ENCODE measurements at regions not wholly inside any gene's neighbourhood (a gene's known extent, or its start where the extent isn't known, plus 50 kb on each side); places are given as distances from the start of the nearest gene placed in this dataset.
A peak's percentile ranks its signal among the peaks of the same experiment; 100 is the strongest.

DNA sequence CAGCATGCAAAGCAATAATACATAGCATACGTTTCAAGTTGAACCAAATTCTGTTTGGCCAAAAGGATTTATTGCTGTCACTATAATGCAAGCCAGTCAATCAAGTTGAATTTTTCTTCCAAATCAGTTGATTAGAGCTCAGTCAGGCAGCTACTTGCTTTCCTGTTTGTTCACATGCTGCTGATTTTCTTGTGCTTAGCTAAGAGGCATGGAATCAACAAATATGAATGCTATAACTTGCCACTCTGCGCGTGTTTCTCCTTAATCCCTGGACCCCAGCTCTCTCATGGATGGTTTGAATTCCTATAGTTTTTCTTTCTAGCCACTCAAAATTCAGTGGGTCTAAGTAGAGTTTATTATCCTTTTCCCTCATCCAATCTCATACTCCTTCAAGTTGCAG lies 311.3 kb downstream of the KLF5 start:
- Mint-ChIP-seq H3K27ac (ENCODE audit: unreplicated experiment) (no peak overlapping the region), H3K36me3 (ENCODE audit: insufficient read depth, unreplicated experiment) (no peaks in the 10 kb centered on the region), H3K4me1 (ENCODE audit: low read depth, unreplicated experiment) (peaks cover 20% of the 10 kb centered on the region), H3K4me3 (ENCODE audit: unreplicated experiment) (no peak overlapping the region), H3K27me3 (ENCODE audit: insufficient read depth, unreplicated experiment) (no peaks in the 10 kb centered on the region), H3K9me3 (ENCODE audit: unreplicated experiment) (peaks cover 17% of the 10 kb centered on the region)
- Histone ChIP-seq H3K4me1 (peaks cover 37% of the 10 kb centered on the region), H3K27me3 (replicated peaks; ENCODE audit: control insufficient read depth, insufficient read depth, low read length) (no peaks in the 10 kb centered on the region), H3K4me3 (ENCODE audit: low read depth, low read length) (no peak overlapping the region), H3K36me3 (ENCODE audit: control insufficient read depth, insufficient read depth, low read length) (no peaks in the 10 kb centered on the region), H3K9me3 (no peaks in the 10 kb centered on the region; the same call in 1 of the 2 replicates)
- no peak for DNase-seq
- no TSS peak for BruUV-seq (replicated peaks)
- CTCF ChIA-PET: no interaction called here
- intact Hi-C loops (cut with micrococcal nuclease; ENCODE audit: unreplicated experiment): no loop called here
- POLR2A ChIA-PET: no interaction called here
- TF ChIP-seq, protein P1, sequence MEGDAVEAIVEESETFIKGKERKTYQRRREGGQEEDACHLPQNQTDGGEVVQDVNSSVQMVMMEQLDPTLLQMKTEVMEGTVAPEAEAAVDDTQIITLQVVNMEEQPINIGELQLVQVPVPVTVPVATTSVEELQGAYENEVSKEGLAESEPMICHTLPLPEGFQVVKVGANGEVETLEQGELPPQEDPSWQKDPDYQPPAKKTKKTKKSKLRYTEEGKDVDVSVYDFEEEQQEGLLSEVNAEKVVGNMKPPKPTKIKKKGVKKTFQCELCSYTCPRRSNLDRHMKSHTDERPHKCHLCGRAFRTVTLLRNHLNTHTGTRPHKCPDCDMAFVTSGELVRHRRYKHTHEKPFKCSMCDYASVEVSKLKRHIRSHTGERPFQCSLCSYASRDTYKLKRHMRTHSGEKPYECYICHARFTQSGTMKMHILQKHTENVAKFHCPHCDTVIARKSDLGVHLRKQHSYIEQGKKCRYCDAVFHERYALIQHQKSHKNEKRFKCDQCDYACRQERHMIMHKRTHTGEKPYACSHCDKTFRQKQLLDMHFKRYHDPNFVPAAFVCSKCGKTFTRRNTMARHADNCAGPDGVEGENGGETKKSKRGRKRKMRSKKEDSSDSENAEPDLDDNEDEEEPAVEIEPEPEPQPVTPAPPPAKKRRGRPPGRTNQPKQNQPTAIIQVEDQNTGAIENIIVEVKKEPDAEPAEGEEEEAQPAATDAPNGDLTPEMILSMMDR (IDR thresholded peaks at IDR 0.05; ENCODE audit: insufficient read depth in 1 of 2, low read depth in 1 of 2, low read length in 1 of 2, severe bottlenecking in 1 of 2, unreplicated experiment in 1 of 2): no peak

DNA sequence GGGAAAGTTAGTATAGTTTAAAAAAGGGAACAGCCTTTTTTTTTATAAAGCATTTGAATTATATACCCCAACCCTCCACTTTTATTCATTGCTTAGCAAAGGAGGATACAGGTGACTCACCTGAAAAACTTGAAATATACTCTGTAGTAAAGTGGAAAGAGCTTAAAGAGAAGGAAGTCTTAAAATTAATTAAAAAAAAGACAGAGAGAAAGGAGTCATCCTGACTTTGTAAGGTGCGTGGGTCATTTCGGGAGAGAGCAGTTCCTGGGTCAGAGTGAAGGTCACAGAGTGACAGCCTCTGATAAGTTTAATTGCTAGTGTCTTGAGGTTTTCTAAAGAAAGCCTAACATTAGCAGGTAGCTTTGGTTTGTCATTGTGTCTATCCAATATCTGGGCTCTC lies 310.3 kb downstream of the KLF5 start:
- no peaks in the 10 kb centered on the region for H3K27me3 ChIP-seq (replicated peaks; ENCODE audit: control insufficient read depth, insufficient read depth, low read length)
- TF ChIP-seq, protein P1 (IDR thresholded peaks at IDR 0.05; ENCODE audit: insufficient read depth in 1 of 2, low read depth in 1 of 2, low read length in 1 of 2, severe bottlenecking in 1 of 2, unreplicated experiment in 1 of 2): no peak
- CTCF ChIA-PET: no interaction called here
- Mint-ChIP-seq H3K36me3 (ENCODE audit: insufficient read depth, unreplicated experiment) (no peaks in the 10 kb centered on the region), H3K27me3 (ENCODE audit: insufficient read depth, unreplicated experiment) (no peaks in the 10 kb centered on the region), H3K4me3 (ENCODE audit: unreplicated experiment) (no peak overlapping the region), H3K9me3 (ENCODE audit: unreplicated experiment) (peaks cover 17% of the 10 kb centered on the region), H3K4me1 (ENCODE audit: low read depth, unreplicated experiment) (peaks cover 20% of the 10 kb centered on the region), H3K27ac (ENCODE audit: unreplicated experiment) (no peak overlapping the region)
- H3K4me3 ChIP-seq (ENCODE audit: low read depth, low read length): no peak overlapping the region
- no peaks in the 10 kb centered on the region for H3K36me3 ChIP-seq (ENCODE audit: control insufficient read depth, insufficient read depth, low read length)
- intact Hi-C loops (cut with micrococcal nuclease; ENCODE audit: unreplicated experiment): no loop called here
- peaks cover 37% of the 10 kb centered on the region for H3K4me1 ChIP-seq
- BruUV-seq (replicated peaks): no TSS peak
- no peaks in the 10 kb centered on the region; the same call in 1 of the 2 replicates for H3K9me3 ChIP-seq
- POLR2A ChIA-PET: no interaction called here
- DNase-seq: no peak

DNA sequence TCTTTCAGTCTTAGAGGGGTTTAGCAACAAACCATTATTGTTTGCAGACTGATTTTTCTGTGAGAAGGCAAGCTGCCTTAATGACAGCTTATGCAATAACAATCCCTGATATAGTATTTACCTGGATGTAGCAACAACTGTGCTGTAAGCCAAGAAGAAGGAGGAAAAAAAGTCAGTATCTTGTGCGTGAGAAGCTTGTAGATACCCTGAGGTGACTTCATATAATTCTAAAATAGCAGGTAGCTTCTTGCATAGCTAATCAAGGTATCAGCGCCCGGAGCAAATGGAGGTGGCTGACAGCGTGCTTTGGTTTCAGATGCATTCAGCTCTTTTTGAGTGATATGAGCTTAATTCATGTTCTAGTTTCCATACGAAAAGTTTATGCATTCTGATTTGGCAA lies 309.8 kb downstream of the KLF5 start:
- no peaks in the 10 kb centered on the region; the same call in 1 of the 2 replicates for H3K9me3 ChIP-seq
- no peak overlapping the region for H3K4me3 ChIP-seq (ENCODE audit: low read depth, low read length)
- peak in 1 of 2 experiments; percentile 8 for DNase-seq
- Mint-ChIP-seq H3K27me3 (ENCODE audit: insufficient read depth, unreplicated experiment) (no peaks in the 10 kb centered on the region), H3K36me3 (ENCODE audit: insufficient read depth, unreplicated experiment) (no peaks in the 10 kb centered on the region), H3K4me1 (ENCODE audit: low read depth, unreplicated experiment) (peaks cover 18% of the 10 kb centered on the region), H3K27ac (ENCODE audit: unreplicated experiment) (no peak overlapping the region), H3K4me3 (ENCODE audit: unreplicated experiment) (no peak overlapping the region), H3K9me3 (ENCODE audit: unreplicated experiment) (peaks cover 14% of the 10 kb centered on the region)
- intact Hi-C loops (cut with micrococcal nuclease; ENCODE audit: unreplicated experiment): no loop called here
- BruUV-seq (replicated peaks): no TSS peak
- ChIA-PET POLR2A (no interaction called here), CTCF (no interaction called here)
- peaks cover 34% of the 10 kb centered on the region for H3K4me1 ChIP-seq
- no peaks in the 10 kb centered on the region for H3K36me3 ChIP-seq (ENCODE audit: control insufficient read depth, insufficient read depth, low read length)
- no peaks in the 10 kb centered on the region for H3K27me3 ChIP-seq (replicated peaks; ENCODE audit: control insufficient read depth, insufficient read depth, low read length)
- TF ChIP-seq, protein P1 (IDR thresholded peaks at IDR 0.05; ENCODE audit: insufficient read depth in 1 of 2, low read depth in 1 of 2, low read length in 1 of 2, severe bottlenecking in 1 of 2, unreplicated experiment in 1 of 2): no peak

Data from Caco-2 (cell line).